PC-3 (cell line): ENCODE measurements at regions not wholly inside any gene's neighbourhood (a gene's known extent, or its start where the extent isn't known, plus 50 kb on each side); places are given as distances from the start of the nearest gene placed in this dataset.

Experiments
- EZH2 ChIP-seq: fragments of 300-600 bp; sonication (generic); IDR thresholded peaks from one replicate; pipeline ENCODE4 v1.6.1; 2017; ENCODE audit warnings: antibody characterized with exemption, mild to moderate bottlenecking, low read length; ENCODE audit not compliant: unreplicated experiment
- EZH2phosphoT487 ChIP-seq: fragments of 300-600 bp; sonication (generic); IDR thresholded peaks from 2 replicates; pipeline ENCODE4 v1.6.1; 2018; ENCODE audit warnings: mild to moderate bottlenecking, antibody characterized with exemption, low read length, borderline replicate concordance
- TF ChIP-seq, protein P1 (sequence below): fragments of 300-600 bp; sonication (generic); conservative IDR thresholded peaks from 2 replicates; pipeline ENCODE4 v1.5.1; 2017; ENCODE audit warnings: antibody characterized with exemption, low read depth, mild to moderate bottlenecking, low read length

- TF ChIP-seq, protein P1, sequence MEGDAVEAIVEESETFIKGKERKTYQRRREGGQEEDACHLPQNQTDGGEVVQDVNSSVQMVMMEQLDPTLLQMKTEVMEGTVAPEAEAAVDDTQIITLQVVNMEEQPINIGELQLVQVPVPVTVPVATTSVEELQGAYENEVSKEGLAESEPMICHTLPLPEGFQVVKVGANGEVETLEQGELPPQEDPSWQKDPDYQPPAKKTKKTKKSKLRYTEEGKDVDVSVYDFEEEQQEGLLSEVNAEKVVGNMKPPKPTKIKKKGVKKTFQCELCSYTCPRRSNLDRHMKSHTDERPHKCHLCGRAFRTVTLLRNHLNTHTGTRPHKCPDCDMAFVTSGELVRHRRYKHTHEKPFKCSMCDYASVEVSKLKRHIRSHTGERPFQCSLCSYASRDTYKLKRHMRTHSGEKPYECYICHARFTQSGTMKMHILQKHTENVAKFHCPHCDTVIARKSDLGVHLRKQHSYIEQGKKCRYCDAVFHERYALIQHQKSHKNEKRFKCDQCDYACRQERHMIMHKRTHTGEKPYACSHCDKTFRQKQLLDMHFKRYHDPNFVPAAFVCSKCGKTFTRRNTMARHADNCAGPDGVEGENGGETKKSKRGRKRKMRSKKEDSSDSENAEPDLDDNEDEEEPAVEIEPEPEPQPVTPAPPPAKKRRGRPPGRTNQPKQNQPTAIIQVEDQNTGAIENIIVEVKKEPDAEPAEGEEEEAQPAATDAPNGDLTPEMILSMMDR: no peak
- TF ChIP-seq EZH2 (no peak), EZH2phosphoT487 (no peak)
Measured at GRCh38 chr3:127484601-127485388, 105.7 kb downstream of the TPRA1 start.
